HG02938 (cell line): ENCODE measurements at regions not wholly inside any gene's neighbourhood (a gene's known extent, or its start where the extent isn't known, plus 50 kb on each side); places are given as distances from the start of the nearest gene placed in this dataset.

Source experiments
- ATAC-seq: cut with Tn5 transposase; IDR thresholded peaks from one replicate; pipeline ENCODE4 v1.9.1; 2021; ENCODE audit warnings: mild to moderate bottlenecking, moderate library complexity; ENCODE audit not compliant: unreplicated experiment

DNA sequence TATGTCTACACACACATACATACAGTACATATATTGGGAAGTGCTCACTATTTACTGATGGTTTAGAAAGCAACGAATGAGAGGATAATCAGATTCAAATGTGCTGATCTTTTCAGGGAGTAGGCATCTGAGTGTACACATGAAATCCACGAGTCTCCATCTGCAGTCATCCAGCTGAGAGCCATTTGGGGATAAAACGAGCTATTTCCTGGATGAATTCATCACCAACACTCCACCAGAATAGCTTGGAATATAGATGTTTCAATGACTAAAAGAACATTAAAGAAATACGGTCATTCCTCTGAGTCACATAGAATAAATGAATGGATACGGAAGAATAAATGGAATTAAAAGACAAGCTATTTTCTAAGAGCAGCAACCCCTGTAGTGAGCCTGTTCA is 721.6 kb upstream of the ARGLU1 start:
- ATAC-seq: no peak

DNA sequence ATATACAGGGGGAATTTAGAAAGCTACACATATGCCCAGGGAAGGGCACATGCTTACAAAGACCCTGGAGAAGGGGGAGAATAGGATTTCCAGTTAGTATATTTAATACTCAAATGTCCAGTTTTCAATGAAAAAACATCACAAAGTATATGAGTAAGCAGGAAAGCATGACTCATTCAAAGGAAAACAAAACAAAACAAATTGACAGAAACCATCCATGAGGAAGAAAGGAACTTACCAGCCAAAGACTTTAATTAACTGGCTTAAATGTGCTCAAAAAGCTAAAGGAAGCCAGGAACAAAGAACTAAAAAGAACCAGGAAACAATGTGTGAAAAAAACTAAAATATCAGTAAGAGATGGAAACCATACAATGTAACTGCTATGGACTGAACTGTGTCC is 716.2 kb upstream of the ARGLU1 start:
- ATAC-seq: no peak

DNA sequence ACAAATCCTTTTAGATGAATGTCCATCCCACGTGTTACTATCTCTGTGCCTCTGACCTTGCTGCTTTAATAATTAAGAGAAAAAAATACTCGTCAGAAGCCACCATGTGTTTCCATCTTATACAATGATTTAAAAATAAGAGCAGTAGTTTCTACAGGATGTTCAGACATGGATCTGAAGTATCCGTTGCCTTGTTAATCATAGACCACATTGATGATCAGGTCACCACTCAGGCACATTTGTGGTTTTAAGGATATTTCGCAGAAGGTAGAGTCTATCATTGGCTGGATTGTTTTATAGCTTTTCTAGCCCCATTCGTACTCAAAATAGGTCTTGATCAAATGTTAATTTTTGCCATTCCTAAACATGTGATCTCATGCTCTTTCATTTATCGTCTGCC is 710.0 kb upstream of the ARGLU1 start:
- ATAC-seq: no peak

DNA sequence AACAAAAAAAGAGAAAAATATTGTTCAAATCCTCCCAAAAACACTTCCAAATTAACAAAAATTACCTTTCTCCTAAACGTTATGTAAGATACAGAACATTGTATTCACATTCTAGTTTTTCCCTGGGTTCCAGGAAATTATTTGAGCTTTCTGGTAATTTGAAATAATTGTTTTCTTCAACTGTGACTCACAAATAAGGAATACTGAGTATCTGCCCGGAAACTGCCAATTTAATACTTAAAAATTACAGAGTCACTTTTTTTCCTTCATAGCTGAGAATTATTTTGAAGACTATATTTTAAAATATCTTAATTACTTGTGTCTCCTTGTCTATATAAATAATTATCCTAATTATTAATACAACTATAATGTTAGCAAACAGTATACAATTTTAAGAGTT is 709.0 kb upstream of the ARGLU1 start:
- ATAC-seq: no peak

DNA sequence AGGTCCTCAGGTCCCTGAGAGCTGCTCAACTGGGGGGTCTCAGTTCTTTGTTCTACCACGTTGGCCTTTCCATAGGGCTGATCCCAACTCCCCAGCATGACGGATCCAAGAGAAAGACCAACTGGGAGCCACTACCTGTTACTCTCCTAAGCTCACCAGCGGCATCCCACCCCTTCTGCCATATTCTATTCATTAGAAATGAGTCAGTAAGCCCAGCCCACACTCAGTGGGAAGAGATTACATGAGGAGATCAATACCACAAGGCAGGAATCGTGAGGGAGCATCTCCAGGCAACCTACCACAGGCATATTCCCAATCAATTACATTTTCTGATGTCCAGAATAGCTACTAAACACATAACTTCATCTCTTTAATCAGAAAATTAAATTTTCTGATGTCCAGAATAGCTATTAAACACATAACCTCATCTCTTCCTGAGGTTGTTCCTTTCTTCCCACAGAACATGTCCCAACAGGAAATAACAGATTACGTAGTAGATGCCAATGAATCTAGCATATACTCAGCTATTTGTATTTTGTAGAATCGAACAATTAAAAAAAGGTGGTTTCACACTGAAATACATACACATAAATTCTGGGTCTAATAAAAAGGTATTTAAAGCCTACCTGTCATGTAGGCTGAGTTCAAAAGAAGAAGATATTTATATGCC is 708.1 kb upstream of the ARGLU1 start:
- ATAC-seq: no peak

DNA sequence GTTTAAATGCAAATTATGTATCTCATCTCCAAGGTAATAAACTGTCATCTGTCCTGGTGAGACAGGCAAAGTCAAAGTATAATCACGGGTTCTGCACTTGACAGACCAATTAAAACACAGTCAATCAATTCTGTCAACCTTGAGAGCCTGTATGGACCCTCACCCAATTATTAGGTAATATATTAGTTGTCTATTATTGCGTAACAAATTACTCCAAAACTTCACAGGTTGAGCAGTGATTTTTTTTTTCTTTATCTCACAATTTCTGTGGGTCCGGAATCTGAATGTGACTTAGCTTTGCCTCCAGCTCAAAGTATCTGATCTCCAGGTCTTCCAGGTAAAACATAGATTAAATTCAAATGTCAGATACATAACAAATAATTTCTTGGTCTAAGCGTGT is 707.4 kb upstream of the ARGLU1 start:
- ATAC-seq: no peak

DNA sequence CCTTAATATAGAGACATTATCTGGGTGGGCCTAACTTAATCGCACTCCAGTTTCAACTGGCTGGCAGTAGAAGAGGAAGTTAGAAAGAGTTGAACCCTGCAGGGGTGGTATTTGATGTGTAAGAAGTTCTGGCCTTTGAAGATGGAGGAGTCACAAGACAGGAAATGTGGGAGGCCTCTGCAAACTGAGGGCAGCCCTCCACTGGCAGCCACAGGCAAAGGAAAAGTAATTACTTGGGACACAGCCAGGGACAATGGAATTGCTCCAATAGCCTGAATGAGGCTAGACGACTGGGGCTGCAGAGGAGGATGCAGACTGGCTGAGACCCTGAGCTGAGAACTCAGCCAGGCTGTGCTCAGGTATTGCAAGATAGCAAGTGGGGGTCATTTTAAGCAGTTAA is 703.3 kb upstream of the ARGLU1 start:
- ATAC-seq: no peak

DNA sequence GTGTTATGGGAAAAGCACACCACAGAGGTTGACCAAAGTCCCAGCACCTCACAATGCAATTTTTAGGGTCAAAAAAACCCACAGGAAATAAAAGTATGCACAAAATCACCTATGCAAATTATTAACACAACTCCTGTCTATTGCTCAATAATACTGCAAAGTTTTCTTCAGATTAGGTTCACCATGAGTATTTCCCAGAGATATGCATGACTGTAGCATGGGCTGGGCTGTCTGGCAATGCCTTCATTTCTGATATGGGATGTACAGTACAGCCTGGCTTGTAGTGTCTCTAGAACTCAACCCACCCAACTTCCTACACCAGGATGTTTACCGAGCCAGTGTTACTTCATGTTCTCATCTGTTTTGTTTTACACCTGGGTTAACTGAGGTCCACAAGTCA is 698.7 kb upstream of the ARGLU1 start:
- no peak for ATAC-seq

DNA sequence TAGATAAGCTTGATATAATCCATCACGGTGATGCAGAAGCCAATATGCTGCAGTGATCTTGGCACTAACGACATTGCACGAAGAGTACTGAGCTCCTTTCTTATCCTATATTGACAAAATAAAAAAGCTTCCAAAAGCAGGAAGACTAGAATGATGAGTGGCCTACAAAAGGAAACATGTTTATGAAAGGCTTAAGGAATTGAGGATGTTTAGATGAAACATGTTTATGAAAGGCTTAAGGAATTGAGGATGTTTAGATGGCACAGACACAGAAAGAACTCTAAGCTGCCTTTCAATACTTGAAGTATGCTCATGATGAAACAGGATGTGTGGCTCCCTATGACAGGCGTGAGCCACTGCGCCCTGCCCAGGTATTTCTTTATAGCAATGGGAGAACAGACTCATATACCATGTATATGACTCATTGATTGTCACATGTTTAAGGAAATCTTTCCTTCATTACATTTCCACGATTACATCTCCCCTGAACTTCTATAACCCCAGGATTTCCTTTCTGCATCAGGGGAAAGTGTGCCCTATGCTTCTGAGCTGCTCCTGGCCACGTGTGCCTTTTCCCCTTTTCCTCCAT is 690.8 kb upstream of the ARGLU1 start:
- ATAC-seq: no peak

DNA sequence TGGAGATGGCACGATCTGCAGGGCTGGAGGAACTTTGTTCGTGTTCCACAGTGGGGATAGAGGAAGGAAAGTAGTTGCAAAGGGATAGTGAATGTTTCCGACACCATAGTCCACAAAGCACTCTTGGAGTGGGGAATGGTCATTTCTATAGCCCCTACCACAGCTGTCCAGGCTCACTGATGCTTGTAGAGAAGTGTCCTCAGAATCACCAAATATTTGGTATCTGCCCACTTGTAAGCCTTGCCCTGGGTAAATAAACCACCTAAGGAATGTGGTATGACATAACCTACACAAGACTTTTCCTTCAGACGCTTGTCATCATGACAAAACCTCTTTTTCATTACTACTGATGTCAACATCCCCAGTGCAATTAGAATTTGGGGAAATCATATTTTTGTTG is 686.5 kb upstream of the ARGLU1 start:
- no peak for ATAC-seq

DNA sequence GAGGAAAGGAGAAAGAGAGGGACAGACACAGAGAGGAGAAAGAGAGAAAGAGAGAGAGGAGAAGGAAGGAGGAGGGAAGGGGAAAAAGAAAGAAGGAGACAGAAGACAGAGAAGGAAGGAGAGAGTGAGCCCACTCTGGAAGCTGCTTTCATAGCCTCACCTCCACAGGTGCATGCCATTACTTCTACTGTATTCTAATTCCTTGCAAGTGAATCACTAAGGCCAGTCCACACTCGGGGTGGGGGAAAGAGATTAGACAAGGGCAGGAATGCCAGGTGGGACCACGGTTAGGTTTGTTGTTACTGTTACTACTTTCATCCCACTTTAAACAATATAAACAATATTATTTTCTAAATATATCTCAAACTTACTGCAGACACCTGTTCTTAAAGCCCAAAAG is 684.5 kb upstream of the ARGLU1 start:
- no peak for ATAC-seq

DNA sequence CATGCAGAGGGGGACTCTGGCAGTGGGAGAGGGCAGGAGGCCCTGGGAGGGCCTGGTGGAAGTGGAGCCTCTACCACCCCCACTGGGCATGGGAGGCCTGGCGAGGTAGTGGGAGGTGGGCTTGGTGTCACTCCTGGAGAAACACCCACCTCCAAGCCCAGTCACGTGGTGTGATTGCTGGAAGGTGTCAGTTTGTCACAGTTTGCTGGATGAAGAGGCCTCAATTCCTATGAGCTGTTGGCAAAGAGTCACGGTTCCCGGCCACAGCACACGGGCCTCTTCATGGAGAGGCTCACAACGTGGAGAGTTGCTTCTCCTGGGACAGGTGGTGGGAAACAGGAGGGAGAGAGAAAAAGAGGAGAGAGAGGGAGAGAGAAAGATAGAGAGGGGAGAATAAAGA is 684.1 kb upstream of the ARGLU1 start:
- no peak for ATAC-seq

DNA sequence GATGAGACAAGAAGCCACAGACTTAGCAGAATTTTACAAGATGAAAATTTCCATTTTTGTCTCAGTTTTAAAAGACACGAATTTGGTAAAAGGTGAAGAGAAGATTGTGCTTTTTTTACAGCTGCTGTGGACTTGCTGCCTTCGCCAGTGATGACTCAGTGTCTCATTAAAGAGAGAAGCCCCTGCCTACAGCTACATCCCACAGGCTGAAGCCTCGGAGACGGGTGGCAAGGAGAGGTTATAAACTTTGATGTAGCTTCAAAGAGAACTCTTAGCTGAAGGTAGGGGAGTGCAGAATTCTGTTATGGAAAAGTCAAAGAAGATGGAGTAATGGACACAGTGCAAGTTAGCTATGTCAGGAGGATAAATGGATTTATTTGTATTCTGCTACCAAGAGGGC is 683.4 kb upstream of the ARGLU1 start:
- ATAC-seq: no peak

DNA sequence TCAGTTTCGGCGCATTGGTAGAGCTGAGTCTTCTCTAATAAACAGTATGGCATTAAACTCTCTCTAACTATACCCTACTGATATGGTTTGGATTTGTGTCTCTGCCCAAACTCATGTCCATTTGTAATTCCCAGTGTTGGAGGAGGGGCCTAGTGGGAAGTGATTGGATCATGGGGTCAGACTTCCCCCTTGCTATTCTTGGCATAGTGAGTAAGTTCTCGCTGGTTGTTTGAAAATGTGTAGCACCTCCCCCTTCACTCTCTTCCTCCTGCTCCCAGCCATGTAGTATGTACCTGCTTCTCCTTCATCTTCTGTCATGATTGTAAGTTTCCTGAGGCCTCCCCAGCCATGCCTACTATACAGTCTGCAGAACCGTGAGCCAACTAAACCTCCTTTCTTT is 682.7 kb upstream of the ARGLU1 start:
- no peak for ATAC-seq

DNA sequence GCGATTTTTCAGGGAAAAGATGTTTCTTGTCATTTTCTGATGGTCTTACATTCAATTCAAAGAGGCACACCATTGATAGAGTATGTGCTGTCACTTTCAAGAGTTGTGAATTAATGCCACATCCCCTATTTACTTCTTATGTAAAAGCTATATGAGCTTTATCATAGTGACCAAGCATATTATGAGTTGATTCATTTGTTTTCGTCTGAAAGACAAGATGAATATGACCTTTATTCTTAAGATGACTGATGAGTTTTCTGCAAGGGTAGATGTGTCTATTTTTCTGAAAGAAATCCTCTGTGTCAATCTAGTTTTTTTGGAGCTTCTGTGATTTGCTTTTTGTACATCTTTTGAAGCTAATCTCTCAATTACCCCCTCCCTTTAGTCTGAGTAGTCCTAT is 676.3 kb upstream of the ARGLU1 start:
- no peak for ATAC-seq

DNA sequence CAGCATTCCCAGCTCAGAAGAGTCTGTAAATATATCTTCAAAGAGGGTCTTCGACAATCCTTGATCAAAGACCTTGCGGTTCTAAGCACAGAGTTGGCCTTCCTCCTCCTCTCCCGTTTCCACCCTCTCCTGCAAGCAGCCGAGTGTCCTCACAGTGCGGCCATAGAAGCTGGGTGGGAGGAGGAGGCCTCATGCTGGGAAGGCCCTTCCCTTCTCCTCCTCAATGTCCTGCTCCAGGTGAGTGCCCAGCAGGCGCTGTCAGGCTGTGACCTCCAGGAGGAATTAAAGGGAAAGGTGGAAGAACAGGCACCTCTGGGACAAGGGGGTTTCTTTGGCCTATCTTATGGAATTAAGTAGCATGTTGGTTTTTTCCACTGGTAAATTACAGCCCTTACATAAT is 674.2 kb upstream of the ARGLU1 start:
- no peak for ATAC-seq

DNA sequence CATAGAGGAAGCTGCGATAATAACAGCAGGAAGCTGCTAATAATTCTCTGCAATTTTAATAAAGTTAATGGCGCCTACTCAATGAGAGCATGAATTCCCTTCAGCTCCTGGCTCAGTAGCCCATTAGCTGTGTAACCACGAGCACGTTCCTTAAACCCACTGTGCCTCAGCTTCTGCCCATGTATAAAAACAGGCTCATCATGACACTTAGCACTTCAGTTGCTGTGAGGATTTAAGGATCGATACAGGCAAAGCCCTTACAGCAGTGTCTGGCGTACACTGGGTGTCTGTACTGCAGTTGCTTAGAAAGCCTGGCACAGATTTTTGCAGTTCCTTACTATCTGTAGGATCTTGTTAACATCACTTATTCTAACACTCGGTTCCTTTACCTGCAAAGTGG is 673.4 kb upstream of the ARGLU1 start:
- no peak for ATAC-seq

DNA sequence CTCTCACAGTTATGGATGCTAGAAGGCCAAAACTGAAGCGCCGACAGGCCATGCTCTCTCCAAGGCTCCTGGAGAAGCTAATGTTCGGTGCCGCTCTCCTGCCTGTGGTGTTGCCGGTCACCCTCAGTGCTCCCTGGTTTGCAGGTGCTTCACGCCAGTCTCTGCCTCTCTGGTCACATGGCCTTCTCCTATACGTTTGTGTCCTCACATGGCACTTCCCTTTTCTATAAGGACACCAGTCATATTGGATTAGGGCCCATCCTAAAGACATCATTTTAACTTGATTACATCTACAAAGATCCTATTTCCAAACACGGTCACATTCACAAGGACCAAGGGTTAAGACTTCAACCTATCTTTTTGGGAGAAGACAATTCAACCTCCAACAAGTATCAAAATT is 671.3 kb upstream of the ARGLU1 start:
- no peak for ATAC-seq

DNA sequence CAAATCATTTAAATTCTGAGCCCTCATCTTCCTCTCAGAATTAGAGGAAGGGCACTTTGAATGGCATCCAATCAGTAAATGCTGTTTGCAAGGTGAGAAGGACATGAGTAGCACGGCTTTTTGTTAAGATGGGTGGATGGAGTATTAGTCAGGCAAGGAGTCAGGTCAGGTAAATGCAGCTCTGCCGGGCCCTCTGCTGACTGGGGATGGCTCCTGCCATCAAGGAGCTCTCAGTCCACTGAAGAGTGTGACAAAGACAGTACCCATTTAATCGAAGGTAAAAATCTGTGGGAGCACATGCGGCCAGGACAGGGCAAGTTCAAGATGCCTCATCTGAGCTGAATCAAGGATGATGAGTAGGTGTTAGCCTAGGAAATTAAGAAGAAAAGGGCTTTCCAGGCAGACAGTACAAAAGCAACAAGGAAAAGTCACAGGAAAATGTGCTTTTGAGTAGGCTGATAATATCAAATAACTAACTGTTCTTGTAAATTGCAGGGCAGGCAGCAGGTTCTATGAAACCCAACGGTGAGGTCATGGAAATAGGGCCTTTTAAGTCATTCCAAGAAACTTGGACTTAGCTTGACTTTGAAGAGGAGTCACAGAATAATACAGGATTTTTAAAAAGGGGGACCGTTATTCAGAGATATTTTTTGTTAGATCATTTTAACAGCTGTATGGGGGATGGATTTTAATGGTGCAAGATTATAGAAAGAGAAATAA is 670.5 kb upstream of the ARGLU1 start:
- ATAC-seq: no peak

DNA sequence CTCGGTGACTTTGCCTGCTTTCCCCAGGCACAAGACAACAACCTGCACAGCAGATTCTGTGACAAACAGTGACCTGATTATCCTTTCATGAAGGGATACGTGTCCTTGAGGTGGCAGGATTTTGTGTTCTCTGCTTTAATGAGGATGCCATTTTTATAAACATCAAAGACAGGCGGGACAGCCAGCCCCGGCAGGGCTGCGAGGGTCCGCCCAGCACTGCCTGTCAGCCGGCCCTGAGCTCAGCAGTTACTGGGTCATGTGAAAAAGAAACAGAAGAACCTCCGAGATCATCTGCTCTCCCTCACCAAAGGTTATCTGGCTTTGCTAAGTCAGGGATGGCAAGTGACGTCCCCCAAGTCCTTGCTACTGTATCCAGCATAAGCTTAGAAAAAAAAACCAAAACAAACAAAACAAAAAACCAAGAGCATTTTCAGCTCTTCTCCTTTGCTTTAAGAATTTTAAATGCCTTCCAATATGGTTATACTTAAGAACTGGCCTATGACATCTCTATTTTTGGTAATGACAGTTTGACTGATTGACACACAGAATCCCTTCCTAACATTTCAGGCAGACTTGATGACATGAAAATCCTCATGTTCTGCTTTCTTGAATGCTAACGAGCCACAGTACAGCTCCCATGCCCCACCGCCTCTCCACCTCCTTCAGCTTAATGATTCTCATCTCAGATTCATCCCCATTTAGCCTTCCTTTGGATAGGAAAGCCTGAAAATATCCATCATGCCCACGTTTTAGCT is 666.6 kb upstream of the ARGLU1 start:
- no peak for ATAC-seq

DNA sequence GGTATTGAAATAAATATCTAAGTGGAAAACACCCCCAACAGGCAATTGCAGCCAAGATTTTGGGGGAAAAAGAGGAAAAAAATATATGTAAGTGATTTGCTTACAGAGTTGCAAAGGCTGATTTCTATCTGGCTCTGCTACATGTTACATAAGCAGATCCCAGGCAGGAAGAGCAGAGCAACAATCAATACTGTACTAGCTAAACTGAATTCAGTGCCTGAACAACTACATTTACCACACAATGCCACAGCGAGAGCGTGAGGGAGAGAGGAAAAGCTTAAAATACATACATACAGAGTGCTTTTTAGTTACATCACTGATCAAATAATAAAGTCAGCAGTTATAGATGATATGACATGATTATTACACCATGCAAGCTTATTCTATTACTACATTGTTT is 665.6 kb upstream of the ARGLU1 start:
- ATAC-seq: no peak

DNA sequence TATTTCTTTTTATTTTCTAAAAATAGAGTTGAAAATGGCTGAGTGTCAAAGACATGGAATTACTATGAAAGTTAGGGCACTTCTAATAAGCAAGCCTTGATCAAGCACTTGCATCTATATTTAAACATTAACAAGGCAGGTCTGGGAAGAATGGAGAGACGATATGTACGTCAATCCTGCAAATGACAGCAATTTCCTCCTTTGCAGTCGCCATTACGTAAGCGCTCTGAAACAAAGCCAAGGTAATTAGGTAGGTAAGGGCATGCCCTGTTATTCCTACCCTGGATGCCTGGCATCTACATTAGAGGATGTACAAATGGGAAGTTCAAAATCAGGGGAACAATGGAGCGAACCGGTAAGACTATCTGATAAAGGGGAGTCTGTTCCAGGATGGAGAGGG is 664.0 kb upstream of the ARGLU1 start:
- ATAC-seq: no peak
